Heart right ventricle (tissue), 16 donors: ENCODE measurements at regions not wholly inside any gene's neighbourhood (a gene's known extent, or its start where the extent isn't known, plus 50 kb on each side); places are given as distances from the start of the nearest gene placed in this dataset.

Experiments used
- ATAC-seq, 8 donors: fragments of 200-7000 bp; cut with Tn5 transposase; one replicate each; pipeline ENCODE4 v1.9.1; 2020; ENCODE audit warnings: mild to moderate bottlenecking in 8 of 8, moderate library complexity in 8 of 8, moderate number of reproducible peaks in 1 of 8
- DNase-seq, 2 donors: peaks; one replicate each; pipeline ENCODE4 v3.0.0-alpha.2; 2020
- H3K27ac ChIP-seq, 10 donors: fragments of 200-600 bp; sonication (generic) in 2 of 10; one replicate each; pipeline versions ENCODE4 v1.5.0 to v1.8.0; 2020 to 2022; ENCODE audit warnings: mild to moderate bottlenecking in 3 of 10
- H3K27me3 ChIP-seq, 7 donors: fragments of 200-600 bp; one replicate each; pipeline ENCODE4 v1.8.0; 2021 to 2022; ENCODE audit warnings: mild to moderate bottlenecking in 2 of 7
- H3K36me3 ChIP-seq, 9 donors: fragments of 200-600 bp; sonication (generic) in 1 of 9; one replicate each; pipeline versions ENCODE4 v1.5.0 to v1.8.0; 2020 to 2022; ENCODE audit warnings: mild to moderate bottlenecking in 2 of 9
- H3K4me1 ChIP-seq, 9 donors: fragments of 200-600 bp; sonication (generic) in 1 of 9; one replicate each; pipeline versions ENCODE4 v1.5.0 to v1.8.0; 2020 to 2022; ENCODE audit warnings: mild to moderate bottlenecking in 4 of 9
- H3K4me3 ChIP-seq, 10 donors: fragments of 200-600 bp; sonication (generic) in 2 of 10; one replicate each; pipeline versions ENCODE4 v1.5.0 to v1.8.0; 2020 to 2022; ENCODE audit warnings: mild to moderate bottlenecking in 7 of 10, moderate library complexity in 2 of 10
- H3K9me3 ChIP-seq, 11 donors: fragments of 200-600 bp in 10 of 11; sonication (generic) in 2 of 11; one replicate each; pipeline versions ENCODE4 v1.5.0 to v1.8.0; 2013 to 2022; ENCODE audit warnings: mild to moderate bottlenecking in 2 of 11, control low read depth in 1 of 11, moderate library complexity in 1 of 11
- WGBS, 2 donors: extraction: QIAGEN DNeasy Blood & Tissue Kit; methylation state at CpG; one replicate each; pipeline ENCODE4 v1.1.7; 2013; ENCODE audit warnings: inconsistent platforms in 1 of 2; 5-methylcytosine and 5-hydroxymethylcytosine counted together
- intact Hi-C, 10 donors: fragments of 100-400 bp; cut with DNase I; formaldehyde crosslinking; loops; one replicate each; pipeline versions ENCODE4 v1.11.1 to v1.14.2; 2022
- TF ChIP-seq, protein P1 (sequence below), 9 donors: fragments of 200-600 bp; sonication (generic) in 2 of 9; IDR thresholded peaks; one replicate each; pipeline versions ENCODE4 v1.5.0 to v1.8.0; 2021 to 2022; ENCODE audit warnings: antibody characterized with exemption in 9 of 9, mild to moderate bottlenecking in 5 of 9, moderate library complexity in 1 of 9
- donor health status: Arrhythmogenic right ventricular cardiomyopathy.
- donor health status: ischemic (EF 13 %, LVEDD 7.1; RV severe dilation, severe dysfunction).
- donor health status: healthy with polysubstance abuse.
- donor health status: DM: no; HTN: yes; CAD: no.
- donor health status: DM: no; HTN: no; CAD: no.
- donor health status: ischemic (EF 25% LVEDD 6.9; RV normal size, moderate dysfunction).
- donor health status: ischemic (EF 25% LVEDD 5.7; RV mildly dilated, moderate dysfunction).
- donor health status: healthy.
- donor health status: DM: yes; HTN: yes; CAD: no.
- donor health status: Ischemic cardiomyopathy.
- donor health status: ischemic (EF 35%, LVEDD 5.7; RV mildly dilated, moderate dysfunction).
- donor health status: nonischemic (EF 11% LVEDD 7.7; RV severe dilation, severe dysfunction).
- donor health status: DM: yes; HTN: yes; CAD: no.
- donor health status: PGD.
- donor health status: ischemic (EF 29% LVEDD 5.4; RV normal size, mild dysfunction).
- donor health status: nonischemic (EF 23%, LVEDD 6.1; RV moderate dilation, normal function).

- no peak for ATAC-seq
- no peaks in the 10 kb centered on the region for H3K9me3 ChIP-seq
- H3K27ac ChIP-seq, result no peak overlapping the region
- no peak for DNase-seq
- H3K4me3 ChIP-seq, result no peak overlapping the region
- H3K27me3 ChIP-seq, result peaks cover 0 to 17% (median 3%) of the 10 kb centered on the region in 7 donors
- H3K4me1 ChIP-seq, result peaks cover 0 to 11% (median 0%) of the 10 kb centered on the region in 9 donors
- H3K36me3 ChIP-seq, result no peaks in the 10 kb centered on the region
- intact Hi-C loops, result loop anchor here (5.0 to 10.0 kb wide), 10 partner anchors 110 to 1030 kb away; partner anchors contain the start of gene GYPC (in 5 of the 10)
- TF ChIP-seq, protein P1, sequence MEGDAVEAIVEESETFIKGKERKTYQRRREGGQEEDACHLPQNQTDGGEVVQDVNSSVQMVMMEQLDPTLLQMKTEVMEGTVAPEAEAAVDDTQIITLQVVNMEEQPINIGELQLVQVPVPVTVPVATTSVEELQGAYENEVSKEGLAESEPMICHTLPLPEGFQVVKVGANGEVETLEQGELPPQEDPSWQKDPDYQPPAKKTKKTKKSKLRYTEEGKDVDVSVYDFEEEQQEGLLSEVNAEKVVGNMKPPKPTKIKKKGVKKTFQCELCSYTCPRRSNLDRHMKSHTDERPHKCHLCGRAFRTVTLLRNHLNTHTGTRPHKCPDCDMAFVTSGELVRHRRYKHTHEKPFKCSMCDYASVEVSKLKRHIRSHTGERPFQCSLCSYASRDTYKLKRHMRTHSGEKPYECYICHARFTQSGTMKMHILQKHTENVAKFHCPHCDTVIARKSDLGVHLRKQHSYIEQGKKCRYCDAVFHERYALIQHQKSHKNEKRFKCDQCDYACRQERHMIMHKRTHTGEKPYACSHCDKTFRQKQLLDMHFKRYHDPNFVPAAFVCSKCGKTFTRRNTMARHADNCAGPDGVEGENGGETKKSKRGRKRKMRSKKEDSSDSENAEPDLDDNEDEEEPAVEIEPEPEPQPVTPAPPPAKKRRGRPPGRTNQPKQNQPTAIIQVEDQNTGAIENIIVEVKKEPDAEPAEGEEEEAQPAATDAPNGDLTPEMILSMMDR (IDR thresholded peaks at IDR 0.05), result no peak
- 93 to 95% methylated on average over 7 of the region's 7 CpGs for WGBS, 2 donors
Measured at GRCh38 chr2:126774761-126775160, 118.8 kb downstream of the GYPC start.

GRCh38 chr2:126775300-126775985 is 119.5 kb downstream of the GYPC start:
- Histone ChIP-seq H3K4me3 (no peak overlapping the region), H3K4me1 (peaks cover 0 to 11% (median 0%) of the 10 kb centered on the region in 9 donors), H3K27me3 (peaks cover 0 to 21% (median 3%) of the 10 kb centered on the region in 7 donors), H3K27ac (no peak overlapping the region), H3K36me3 (no peaks in the 10 kb centered on the region), H3K9me3 (no peaks in the 10 kb centered on the region)
- 90 to 92% methylated on average over 10 of the region's 10 CpGs for WGBS, 2 donors
- no peak for DNase-seq
- intact Hi-C loops, result loop anchor here (5.0 to 10.0 kb wide), 10 partner anchors 111 to 1031 kb away; partner anchors contain the start of gene GYPC (in 5 of the 10)
- TF ChIP-seq, protein P1 (IDR thresholded peaks at IDR 0.05), result no peak
- ATAC-seq, result no peak

GRCh38 chr2:126776255-126776654 is 120.3 kb downstream of the GYPC start:
- peak overlapping the region; percentile 36 to 79 (median 68) for H3K4me3 ChIP-seq
- TF ChIP-seq, protein P1 (IDR thresholded peaks at IDR 0.05), result no peak
- H3K27ac ChIP-seq, result peak overlapping the region in 6 of 10 donors; percentile 65 to 84 (median 76)
- H3K27me3 ChIP-seq, result peaks cover 0 to 25% (median 3%) of the 10 kb centered on the region in 7 donors
- H3K9me3 ChIP-seq, result no peaks in the 10 kb centered on the region
- ATAC-seq (peak in 5 of 8 donors; percentile 1 to 39 (median 6)), DNase-seq (peak; percentile 9 to 30)
- H3K4me1 ChIP-seq, result peaks cover 0 to 11% (median 0%) of the 10 kb centered on the region in 9 donors
- H3K36me3 ChIP-seq, result no peaks in the 10 kb centered on the region
- WGBS, 2 donors, result 29 to 35% methylated on average over 9 of the region's 9 CpGs
- intact Hi-C loops, result loop anchor here (2.0 to 10.0 kb wide), 12 partner anchors 111 to 1031 kb away; partner anchors contain the start of gene GYPC (in 5 of the 10)

- Histone ChIP-seq H3K4me1 (peaks cover 0 to 11% (median 0%) of the 10 kb centered on the region in 9 donors), H3K27ac (peak overlapping the region; percentile 34 to 89 (median 76)), H3K4me3 (peak overlapping the region; percentile 36 to 79 (median 68)), H3K27me3 (peaks cover 0 to 29% (median 3%) of the 10 kb centered on the region in 7 donors), H3K36me3 (no peaks in the 10 kb centered on the region), H3K9me3 (no peaks in the 10 kb centered on the region)
- TF ChIP-seq, protein P1 (IDR thresholded peaks at IDR 0.05), result peak; percentile 87 to 98 (median 96)
- intact Hi-C loops, result loop anchor here (1.0 to 10.0 kb wide), 13 partner anchors 112 to 1032 kb away; partner anchors contain the start of gene GYPC (in 5 of the 10)
- DNase-seq (peak; percentile 79 to 87), ATAC-seq (peak; percentile 90 to 97 (median 94))
- WGBS, 2 donors, result 1 to 2% methylated on average over 66 to 68 of the region's 68 CpGs
Measured at GRCh38 chr2:126776692-126777619, 121.0 kb downstream of the GYPC start.
